ENCODE measurements at regions not wholly inside any gene's neighbourhood (a gene's known extent, or its start where the extent isn't known, plus 50 kb on each side); places are given as distances from the start of the nearest gene placed in this dataset.

- TF ChIP-seq POLR2AphosphoS5 (IDR thresholded peaks at IDR 0.05) = no peak
- TF ChIP-seq, protein P1, sequence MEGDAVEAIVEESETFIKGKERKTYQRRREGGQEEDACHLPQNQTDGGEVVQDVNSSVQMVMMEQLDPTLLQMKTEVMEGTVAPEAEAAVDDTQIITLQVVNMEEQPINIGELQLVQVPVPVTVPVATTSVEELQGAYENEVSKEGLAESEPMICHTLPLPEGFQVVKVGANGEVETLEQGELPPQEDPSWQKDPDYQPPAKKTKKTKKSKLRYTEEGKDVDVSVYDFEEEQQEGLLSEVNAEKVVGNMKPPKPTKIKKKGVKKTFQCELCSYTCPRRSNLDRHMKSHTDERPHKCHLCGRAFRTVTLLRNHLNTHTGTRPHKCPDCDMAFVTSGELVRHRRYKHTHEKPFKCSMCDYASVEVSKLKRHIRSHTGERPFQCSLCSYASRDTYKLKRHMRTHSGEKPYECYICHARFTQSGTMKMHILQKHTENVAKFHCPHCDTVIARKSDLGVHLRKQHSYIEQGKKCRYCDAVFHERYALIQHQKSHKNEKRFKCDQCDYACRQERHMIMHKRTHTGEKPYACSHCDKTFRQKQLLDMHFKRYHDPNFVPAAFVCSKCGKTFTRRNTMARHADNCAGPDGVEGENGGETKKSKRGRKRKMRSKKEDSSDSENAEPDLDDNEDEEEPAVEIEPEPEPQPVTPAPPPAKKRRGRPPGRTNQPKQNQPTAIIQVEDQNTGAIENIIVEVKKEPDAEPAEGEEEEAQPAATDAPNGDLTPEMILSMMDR (IDR thresholded peaks at IDR 0.05) = no peak
Measured at GRCh38 chr11:56906683-56907148, 82.0 kb upstream of the OR5AK2 start.

All from transverse colon (tissue), 4 donors.